ENCODE measurements at regions not wholly inside any gene's neighbourhood (a gene's known extent, or its start where the extent isn't known, plus 50 kb on each side); places are given as distances from the start of the nearest gene placed in this dataset.

DNA sequence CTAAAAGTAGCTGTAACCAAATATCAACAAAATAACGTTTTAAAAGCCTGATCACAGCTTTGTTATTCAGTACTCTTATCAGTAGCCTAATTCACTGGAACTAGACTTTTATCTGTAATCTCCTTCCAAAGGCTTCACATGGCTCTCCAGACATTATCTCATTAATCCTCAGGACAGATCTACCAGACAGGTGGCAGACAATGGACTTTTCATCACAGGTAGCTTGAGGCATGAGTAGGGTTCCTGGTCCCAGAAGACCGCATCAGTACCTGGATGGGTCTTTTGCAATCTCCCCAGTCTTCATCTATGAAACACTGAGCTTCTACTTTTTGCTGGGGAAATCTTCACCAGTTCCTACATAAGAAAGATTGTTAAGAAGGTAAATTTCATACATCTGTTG is 132.2 kb upstream of the FOXD3 start:
- CTCF ChIA-PET (ENCODE audit: low intra/inter-chr PET ratio), result no interaction called here
- no peak overlapping the region for H3K4me2 ChIP-seq (ENCODE audit: insufficient read depth, low read length)
- TF ChIP-seq, protein P1, sequence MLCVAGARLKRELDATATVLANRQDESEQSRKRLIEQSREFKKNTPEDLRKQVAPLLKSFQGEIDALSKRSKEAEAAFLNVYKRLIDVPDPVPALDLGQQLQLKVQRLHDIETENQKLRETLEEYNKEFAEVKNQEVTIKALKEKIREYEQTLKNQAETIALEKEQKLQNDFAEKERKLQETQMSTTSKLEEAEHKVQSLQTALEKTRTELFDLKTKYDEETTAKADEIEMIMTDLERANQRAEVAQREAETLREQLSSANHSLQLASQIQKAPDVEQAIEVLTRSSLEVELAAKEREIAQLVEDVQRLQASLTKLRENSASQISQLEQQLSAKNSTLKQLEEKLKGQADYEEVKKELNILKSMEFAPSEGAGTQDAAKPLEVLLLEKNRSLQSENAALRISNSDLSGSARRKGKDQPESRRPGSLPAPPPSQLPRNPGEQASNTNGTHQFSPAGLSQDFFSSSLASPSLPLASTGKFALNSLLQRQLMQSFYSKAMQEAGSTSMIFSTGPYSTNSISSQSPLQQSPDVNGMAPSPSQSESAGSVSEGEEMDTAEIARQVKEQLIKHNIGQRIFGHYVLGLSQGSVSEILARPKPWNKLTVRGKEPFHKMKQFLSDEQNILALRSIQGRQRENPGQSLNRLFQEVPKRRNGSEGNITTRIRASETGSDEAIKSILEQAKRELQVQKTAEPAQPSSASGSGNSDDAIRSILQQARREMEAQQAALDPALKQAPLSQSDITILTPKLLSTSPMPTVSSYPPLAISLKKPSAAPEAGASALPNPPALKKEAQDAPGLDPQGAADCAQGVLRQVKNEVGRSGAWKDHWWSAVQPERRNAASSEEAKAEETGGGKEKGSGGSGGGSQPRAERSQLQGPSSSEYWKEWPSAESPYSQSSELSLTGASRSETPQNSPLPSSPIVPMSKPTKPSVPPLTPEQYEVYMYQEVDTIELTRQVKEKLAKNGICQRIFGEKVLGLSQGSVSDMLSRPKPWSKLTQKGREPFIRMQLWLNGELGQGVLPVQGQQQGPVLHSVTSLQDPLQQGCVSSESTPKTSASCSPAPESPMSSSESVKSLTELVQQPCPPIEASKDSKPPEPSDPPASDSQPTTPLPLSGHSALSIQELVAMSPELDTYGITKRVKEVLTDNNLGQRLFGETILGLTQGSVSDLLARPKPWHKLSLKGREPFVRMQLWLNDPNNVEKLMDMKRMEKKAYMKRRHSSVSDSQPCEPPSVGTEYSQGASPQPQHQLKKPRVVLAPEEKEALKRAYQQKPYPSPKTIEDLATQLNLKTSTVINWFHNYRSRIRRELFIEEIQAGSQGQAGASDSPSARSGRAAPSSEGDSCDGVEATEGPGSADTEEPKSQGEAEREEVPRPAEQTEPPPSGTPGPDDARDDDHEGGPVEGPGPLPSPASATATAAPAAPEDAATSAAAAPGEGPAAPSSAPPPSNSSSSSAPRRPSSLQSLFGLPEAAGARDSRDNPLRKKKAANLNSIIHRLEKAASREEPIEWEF (CRISPR knock-in tag; IDR thresholded peaks at IDR 0.05), result no peak
- TF ChIP-seq SMAD4 (CRISPR knock-in tag; conservative IDR thresholded peaks at IDR 0.05), result no peak
- BruUV-seq (replicated peaks), result no TSS peak
- H3K9me1 ChIP-seq (ENCODE audit: control insufficient read depth, insufficient read depth, low read length), result no peaks in the 10 kb centered on the region
- intact Hi-C loops (cut with micrococcal nuclease) (no loop called here), in situ Hi-C loops (cut with MboI) (no loop called here)
- FAIRE-seq (no peak), ATAC-seq (no peak), DNase-seq (ENCODE audit: extremely low read depth in 1 of 4, low spot score in 3 of 4) (no peak)
- no peaks in the 10 kb centered on the region for H4K20me1 ChIP-seq (replicated peaks; ENCODE audit: control insufficient read depth, insufficient read depth, low read length)
- H3K36me3 ChIP-seq (ENCODE audit: control insufficient read depth, insufficient read depth, low read length), result no peaks in the 10 kb centered on the region
- H3K9ac ChIP-seq (ENCODE audit: insufficient read depth in 1 of 2, low read depth in 2 of 2, low read length in 2 of 2), result no peak overlapping the region
- H3K27ac ChIP-seq (ENCODE audit: extremely low read depth, low read depth, low read length), result no peak overlapping the region
- no peaks in the 10 kb centered on the region for H3K79me2 ChIP-seq (ENCODE audit: control insufficient read depth, insufficient read depth, low read length)
- no peaks in the 10 kb centered on the region for H3K4me1 ChIP-seq (replicated peaks in 1 of 2; ENCODE audit: control insufficient read depth in 2 of 2, insufficient read depth in 2 of 2, low read length in 2 of 2)
- POLR2A ChIA-PET, result interaction anchor here (1.0 kb wide), 1 partner anchor 348 kb away, joined by 3 read pairs; no protein-coding TSS in a partner anchor
- H3K27me3 ChIP-seq (ENCODE audit: control insufficient read depth in 2 of 2, insufficient read depth in 2 of 2, low read length in 2 of 2), result no peaks in the 10 kb centered on the region
- H3K9me3 ChIP-seq (replicated peaks; ENCODE audit: control insufficient read depth, insufficient read depth, low read depth, low read length), result no peaks in the 10 kb centered on the region
- no peak overlapping the region for H3K4me3 ChIP-seq
- H2AFZ ChIP-seq (ENCODE audit: low read depth, low read length), result no peak overlapping the region
- 0% methylated on average over 2 of the region's 2 CpGs for WGBS (ENCODE audit: insufficient coverage, low coverage, missing lambda C conversion rate)

Data from K562 (cell line).